RWPE1 (cell line): ENCODE measurements at regions not wholly inside any gene's neighbourhood (a gene's known extent, or its start where the extent isn't known, plus 50 kb on each side); places are given as distances from the start of the nearest gene placed in this dataset.
"Not testable (repeated sequence)": the region's sequence is repeated elsewhere in the genome, so short reads cannot be mapped to it uniquely, and the experiment has no call there.

ENCODE experiments used
- CTCF ChIA-PET: fragments of 350-600 bp; sonication (Branson Sonifier 250); formaldehyde crosslinking; extraction: SDS; loops from one replicate; lab custom pipeline; 2021; lab: Yijun Ruan, JAX
- POLR2A ChIA-PET: fragments of 400-600 bp; formaldehyde crosslinking; extraction: SDS; loops from one replicate; lab custom pipeline; 2020; ENCODE audit warnings: antibody characterized with exemption; ENCODE audit not compliant: low non-redundant PET; lab: Yijun Ruan, JAX
- DNase-seq: peaks from one replicate; pipeline ENCODE4 v3.0.0; 2012; ENCODE audit warnings: low spot score
- H3K27ac ChIP-seq: fragments of 450-650 bp; 2 replicates; pipeline ENCODE4 v1.5.1; 2017
- TF ChIP-seq, protein P1 (sequence below): fragments of 450-650 bp; conservative IDR thresholded peaks from 2 replicates; pipeline ENCODE4 v1.5.1; 2017; ENCODE audit warnings: low read depth, mild to moderate bottlenecking

- TF ChIP-seq, protein P1, sequence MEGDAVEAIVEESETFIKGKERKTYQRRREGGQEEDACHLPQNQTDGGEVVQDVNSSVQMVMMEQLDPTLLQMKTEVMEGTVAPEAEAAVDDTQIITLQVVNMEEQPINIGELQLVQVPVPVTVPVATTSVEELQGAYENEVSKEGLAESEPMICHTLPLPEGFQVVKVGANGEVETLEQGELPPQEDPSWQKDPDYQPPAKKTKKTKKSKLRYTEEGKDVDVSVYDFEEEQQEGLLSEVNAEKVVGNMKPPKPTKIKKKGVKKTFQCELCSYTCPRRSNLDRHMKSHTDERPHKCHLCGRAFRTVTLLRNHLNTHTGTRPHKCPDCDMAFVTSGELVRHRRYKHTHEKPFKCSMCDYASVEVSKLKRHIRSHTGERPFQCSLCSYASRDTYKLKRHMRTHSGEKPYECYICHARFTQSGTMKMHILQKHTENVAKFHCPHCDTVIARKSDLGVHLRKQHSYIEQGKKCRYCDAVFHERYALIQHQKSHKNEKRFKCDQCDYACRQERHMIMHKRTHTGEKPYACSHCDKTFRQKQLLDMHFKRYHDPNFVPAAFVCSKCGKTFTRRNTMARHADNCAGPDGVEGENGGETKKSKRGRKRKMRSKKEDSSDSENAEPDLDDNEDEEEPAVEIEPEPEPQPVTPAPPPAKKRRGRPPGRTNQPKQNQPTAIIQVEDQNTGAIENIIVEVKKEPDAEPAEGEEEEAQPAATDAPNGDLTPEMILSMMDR = no peak
- no peak overlapping the region for H3K27ac ChIP-seq
- DNase-seq = no peak
- ChIA-PET POLR2A (no interaction called here), CTCF (no interaction called here)
Observed at GRCh38 chrX:84796321-84796720, 207.4 kb upstream of the APOOL start.

DNA sequence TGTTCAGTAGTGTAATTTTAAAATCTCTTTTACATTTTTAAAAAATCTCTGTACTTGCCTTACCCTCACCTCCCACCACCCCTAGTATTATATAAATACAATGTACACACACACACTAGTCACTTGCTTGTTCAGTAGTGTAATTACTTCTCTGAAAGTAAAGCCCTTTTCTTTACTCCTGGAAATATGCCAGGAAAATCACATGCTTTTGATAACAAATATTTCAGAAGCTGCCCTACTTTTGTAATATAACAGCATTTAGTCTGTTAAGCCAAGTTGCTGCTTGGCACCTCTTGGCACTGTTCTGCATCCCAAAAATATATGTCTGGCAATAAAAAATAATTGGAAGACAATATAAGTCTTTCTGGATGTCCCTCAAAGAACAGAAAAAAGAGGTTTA is 172.8 kb upstream of the APOOL start:
- TF ChIP-seq, protein P1 = no peak
- POLR2A ChIA-PET = no interaction called here
- DNase-seq = no peak
- CTCF ChIA-PET = no interaction called here
- no peak overlapping the region for H3K27ac ChIP-seq

DNA sequence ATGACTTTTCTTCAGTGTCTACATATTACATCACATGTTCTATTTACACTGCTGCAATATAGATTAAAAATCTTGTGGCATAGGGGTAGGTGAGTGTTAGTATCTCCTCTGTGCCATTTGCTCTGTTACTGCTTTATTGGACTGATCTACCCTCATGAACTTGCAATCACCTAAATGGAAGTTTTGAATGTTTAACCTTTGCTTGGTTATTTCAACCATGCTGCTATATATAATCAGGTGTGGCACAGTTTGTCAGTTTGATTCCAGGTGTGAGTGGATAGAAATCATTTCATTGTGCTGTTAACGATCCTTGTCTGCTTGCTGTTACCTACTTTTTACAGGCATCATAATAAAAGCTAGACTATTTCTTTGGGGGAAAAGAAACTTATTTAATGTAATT is 157.1 kb upstream of the APOOL start:
- H3K27ac ChIP-seq, DNase-seq, CTCF ChIA-PET, POLR2A ChIA-PET: not testable (repeated sequence)

DNA sequence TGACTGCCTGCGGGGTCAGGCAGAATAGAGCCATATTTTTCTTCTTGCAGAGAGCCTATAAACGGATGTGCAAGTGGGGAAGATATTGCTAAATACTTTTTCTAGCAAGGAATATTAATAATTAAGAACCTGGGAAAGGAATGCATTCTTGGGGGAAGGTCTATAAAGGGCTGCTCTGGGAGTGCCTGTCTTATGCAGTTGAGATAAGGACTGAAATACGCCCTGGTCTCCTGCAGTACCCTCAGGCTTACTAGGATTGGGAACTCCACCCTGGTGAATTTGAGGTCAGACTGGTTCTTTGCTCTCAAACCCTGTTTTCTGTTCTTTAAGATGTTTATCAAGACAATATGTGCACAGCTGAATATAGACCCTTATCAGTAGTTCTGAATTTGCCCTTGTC is 152.5 kb upstream of the APOOL start:
- H3K27ac ChIP-seq, DNase-seq, POLR2A ChIA-PET: not testable (repeated sequence)
- CTCF ChIA-PET = interaction anchor here (0.6 kb wide), 1 partner anchor 1285 kb away, joined by 3 read pairs; no protein-coding TSS in a partner anchor

- POLR2A ChIA-PET, CTCF ChIA-PET, H3K27ac ChIP-seq, DNase-seq: not testable (repeated sequence)
Observed at GRCh38 chrX:84856791-84857190, 146.9 kb upstream of the APOOL start.

DNA sequence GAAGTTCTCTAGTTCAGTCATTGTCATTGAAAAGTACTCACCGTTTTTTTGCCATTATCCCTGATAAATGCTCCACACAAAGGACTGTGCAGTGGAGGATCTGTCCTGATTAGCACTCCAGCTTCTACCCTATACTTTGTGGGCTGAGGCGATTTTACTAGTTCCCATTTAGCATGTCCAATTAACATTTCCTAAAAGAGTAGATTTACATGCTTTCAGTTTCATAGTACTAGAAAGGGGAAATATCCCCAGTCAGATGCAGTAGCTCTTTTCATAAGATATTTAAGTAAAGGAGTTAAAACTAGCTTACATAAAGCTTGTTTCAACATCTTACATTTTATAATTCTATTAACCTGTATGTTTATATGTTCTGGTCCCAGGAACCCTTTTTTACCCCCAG is 144.9 kb upstream of the APOOL start:
- POLR2A ChIA-PET, CTCF ChIA-PET, DNase-seq, H3K27ac ChIP-seq: not testable (repeated sequence)

DNA sequence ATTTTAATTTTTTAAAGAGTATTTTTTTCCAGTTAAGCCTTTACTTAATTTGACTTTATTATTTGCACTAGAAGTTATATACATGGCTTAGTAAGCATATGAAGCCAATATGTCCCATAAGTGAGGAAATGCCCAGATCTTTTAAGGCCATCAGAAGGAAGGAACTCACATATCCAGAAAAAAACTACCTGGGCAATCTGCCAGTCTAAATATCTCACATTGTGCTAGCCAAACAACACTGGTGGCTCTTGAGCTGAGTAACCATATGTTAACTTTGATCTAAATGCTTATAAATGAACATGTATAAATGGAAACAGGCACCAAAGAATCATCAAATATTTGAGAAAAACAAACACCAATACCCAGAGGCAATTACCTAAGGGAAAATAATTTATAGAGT is 138.6 kb upstream of the APOOL start:
- no peak overlapping the region for H3K27ac ChIP-seq
- CTCF ChIA-PET = no interaction called here
- TF ChIP-seq, protein P1 = no peak
- POLR2A ChIA-PET = no interaction called here
- DNase-seq = no peak

DNA sequence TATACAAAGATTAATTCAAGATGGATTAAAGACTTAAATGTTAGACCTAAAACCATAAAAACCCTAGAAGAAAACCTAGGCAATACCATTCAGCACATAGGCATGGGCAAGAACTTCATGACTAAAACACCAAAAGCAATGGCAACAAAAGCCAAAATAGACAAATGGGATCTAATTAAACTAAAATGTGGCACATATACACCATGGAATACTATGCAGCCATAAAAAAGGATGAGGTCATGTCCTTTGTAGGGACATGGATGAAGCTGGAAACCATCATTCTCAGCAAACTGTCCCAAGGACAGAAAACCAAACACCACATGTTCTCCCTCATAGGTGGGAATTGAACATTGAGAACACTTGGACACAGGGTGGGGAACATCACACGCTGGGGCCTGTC is 133.4 kb upstream of the APOOL start:
- H3K27ac ChIP-seq, CTCF ChIA-PET, POLR2A ChIA-PET, DNase-seq: not testable (repeated sequence)

- DNase-seq, CTCF ChIA-PET, H3K27ac ChIP-seq, POLR2A ChIA-PET: not testable (repeated sequence)
Observed at GRCh38 chrX:84872160-84872771, 131.4 kb upstream of the APOOL start.

- no peak for DNase-seq
- TF ChIP-seq, protein P1 = no peak
- POLR2A ChIA-PET = no interaction called here
- no peak overlapping the region for H3K27ac ChIP-seq
- CTCF ChIA-PET = no interaction called here
Observed at GRCh38 chrX:84873176-84873575, 130.5 kb upstream of the APOOL start.
